GM12878 (cell line): ENCODE measurements at regions not wholly inside any gene's neighbourhood (a gene's known extent, or its start where the extent isn't known, plus 50 kb on each side); places are given as distances from the start of the nearest gene placed in this dataset.

Experiments
- ATAC-seq: fragments of 200-7000 bp; cut with Tn5 transposase; 3 replicates; pipeline ENCODE4 v1.9.1; 2020; ENCODE audit warnings: mild to moderate bottlenecking, moderate library complexity
- BruUV-seq: library from RNA; stranded (reverse); fragments of 400-500 nt; replicated peaks from 2 replicates; lab custom pipeline; 2021; lab: Mats Ljungman, UMichigan
- CTCF ChIA-PET: fragments of 300-600 bp; sonication (Branson Sonifier 250); formaldehyde crosslinking; extraction: SDS; loops from one replicate; lab custom pipeline; 2021; ENCODE audit warnings: inconsistent platforms; lab: Yijun Ruan, JAX
- POLR2A ChIA-PET: fragments of 350-600 bp; formaldehyde crosslinking; extraction: SDS; loops from one replicate; lab custom pipeline; 2021; ENCODE audit warnings: inconsistent platforms; lab: Charles Lee
- RAD21 ChIA-PET: fragments of 300-600 bp; sonication (Branson Sonifier 250); formaldehyde crosslinking; loops from one replicate; lab custom pipeline; 2023; ENCODE audit warnings: antibody characterized with exemption; ENCODE audit not compliant: unreplicated experiment; lab: Charles Lee
- SMC1A ChIA-PET: fragments of 300-600 bp; sonication (Branson Sonifier 250); formaldehyde crosslinking; loops from one replicate; lab custom pipeline; 2023; ENCODE audit not compliant: unreplicated experiment, uncharacterized antibody; lab: Charles Lee
- DNase-seq: peaks from one replicate; pipeline ENCODE4 v3.0.0-alpha.2; 2011; ENCODE audit warnings: low read depth, low spot score
- FAIRE-seq: peaks from 3 replicates; lab custom pipeline; 2011; peaks lifted over from hg19 to GRCh38; lab: Jason Lieb, UNC
- H2AFZ ChIP-seq: 2 replicates; pipeline ENCODE4 v1.6.0; 2011; ENCODE audit warnings: low read depth, low read length, control low read depth; ENCODE audit not compliant: control insufficient read depth
- H3K27ac ChIP-seq: 2 replicates; pipeline ENCODE4 v1.5.1; 2011; ENCODE audit warnings: control low read depth; ENCODE audit not compliant: control insufficient read depth, insufficient read depth
- H3K27me3 ChIP-seq, 2 experiments: replicated peaks in 1 of 2; 2 replicates each; pipeline versions ENCODE4 v1.6.0 to v1.6.1; 2011; ENCODE audit warnings: low read length in 1 of 2; ENCODE audit not compliant: control insufficient read depth in 2 of 2, insufficient read depth in 2 of 2
- H3K36me3 ChIP-seq, 2 experiments: 2 replicates each; pipeline ENCODE4 v1.5.1; 2011; ENCODE audit warnings: low read length in 1 of 2; ENCODE audit not compliant: control insufficient read depth in 2 of 2, insufficient read depth in 2 of 2
- H3K4me1 ChIP-seq: 2 replicates; pipeline ENCODE4 v1.6.1; 2011; ENCODE audit warnings: mild to moderate bottlenecking, low read length, moderate library complexity, mixed read lengths; ENCODE audit not compliant: control insufficient read depth, insufficient read depth
- H3K4me2 ChIP-seq: 2 replicates; pipeline ENCODE4 v1.6.0; 2011; ENCODE audit warnings: control low read depth; ENCODE audit not compliant: control insufficient read depth, insufficient read depth
- H3K4me3 ChIP-seq: fragments of 200-600 bp; sonication (generic); 2 replicates; pipeline ENCODE4 v1.5.1; 2016
- H3K79me2 ChIP-seq: 2 replicates; pipeline ENCODE4 v1.6.0; 2011; ENCODE audit warnings: low read length; ENCODE audit not compliant: control insufficient read depth, insufficient read depth
- H3K9ac ChIP-seq: 2 replicates; pipeline ENCODE4 v1.8.0; 2011; ENCODE audit warnings: low read length, control low read depth, mixed read lengths; ENCODE audit not compliant: control insufficient read depth, insufficient read depth
- H3K9me3 ChIP-seq: replicated peaks from 3 replicates; pipeline ENCODE4 v1.5.1; 2011; ENCODE audit warnings: mild to moderate bottlenecking, low read length; ENCODE audit not compliant: control insufficient read depth, insufficient read depth
- H4K20me1 ChIP-seq: 2 replicates; pipeline ENCODE4 v1.6.0; 2011; ENCODE audit not compliant: control insufficient read depth, insufficient read depth
- CTCF ChIP-seq, 3 experiments: IDR thresholded peaks in 2 of 3; conservative IDR thresholded peaks in 1 of 3; 2 replicates each; pipeline ENCODE4 v1.5.1; 2011; ENCODE audit warnings: low read depth in 3 of 3, low read length in 3 of 3, mild to moderate bottlenecking in 3 of 3, control low read depth in 2 of 3, moderate library complexity in 2 of 3, inconsistent platforms in 1 of 3, mixed read lengths in 1 of 3; ENCODE audit not compliant: control insufficient read depth in 2 of 3, insufficient read depth in 1 of 3; ENCODE audit errors: extremely low read depth in 1 of 3
- ZNF592 ChIP-seq: fragments of 450-650 bp; IDR thresholded peaks from 2 replicates; pipeline ENCODE4 v1.6.1; 2017; ENCODE audit warnings: mild to moderate bottlenecking, moderate library complexity
- in situ Hi-C: fragments of 300-500 bp; cut with MboI; formaldehyde crosslinking; loops from 9 replicates; pipeline ENCODE4 v1.14.3; 2018; ENCODE audit warnings: mixed read lengths
- intact Hi-C: fragments of 100-400 bp; cut with micrococcal nuclease; formaldehyde crosslinking; loops from one replicate; pipeline ENCODE4 v1.14.2; 2022; ENCODE audit not compliant: unreplicated experiment

- Histone ChIP-seq H2AFZ (no peak overlapping the region), H3K4me3 (no peak overlapping the region), H4K20me1 (no peaks in the 10 kb centered on the region), H3K79me2 (no peaks in the 10 kb centered on the region), H3K27ac (no peak overlapping the region), H3K36me3 (no peaks in the 10 kb centered on the region), H3K4me2 (no peak overlapping the region), H3K27me3 (no peaks in the 10 kb centered on the region), H3K4me1 (no peaks in the 10 kb centered on the region), H3K9ac (no peak overlapping the region), H3K9me3 (no peaks in the 10 kb centered on the region)
- ATAC-seq = no peak
- BruUV-seq = no TSS peak
- ChIA-PET POLR2A (no interaction called here), SMC1A (no interaction called here), CTCF (no interaction called here), RAD21 (no interaction called here)
- intact Hi-C loops = no loop called here
- DNase-seq = no peak
- no peak for FAIRE-seq
- in situ Hi-C loops = no loop called here
- TF ChIP-seq CTCF (IDR thresholded peaks at IDR 0.05 in 2 of 3, conservative IDR thresholded peaks at IDR 0.05 in 1 of 3; ENCODE audit: control insufficient read depth in 2 of 3, extremely low read depth in 1 of 3, insufficient read depth in 1 of 3, low read depth in 3 of 3, low read length in 3 of 3) (0 out of 6 replicates have a peak, but pooled peaks of 1 of the 3 experiments have one; percentile 1), ZNF592 (no peak)
These were observed 167.9 kb upstream of the REG3A start for GRCh38 chr2:79327460-79327859.
